Uterus (tissue), 2 donors: ENCODE measurements at regions not wholly inside any gene's neighbourhood (a gene's known extent, or its start where the extent isn't known, plus 50 kb on each side); places are given as distances from the start of the nearest gene placed in this dataset.

ENCODE experiments used
- CTCF ChIP-seq, 4 experiments: fragments of 200-600 bp in 2 of 4; fragments of 450-650 bp in 2 of 4; sonication (generic) in 2 of 4; IDR thresholded peaks; one replicate each; pipeline ENCODE4 v1.5.1; 2016 to 2019; ENCODE audit warnings: antibody characterized with exemption in 4 of 4, mild to moderate bottlenecking in 2 of 4, moderate library complexity in 1 of 4
- POLR2A ChIP-seq, 2 donors: fragments of 450-650 bp; IDR thresholded peaks; one replicate each; pipeline ENCODE4 v1.6.1; 2016; ENCODE audit warnings: antibody characterized with exemption in 2 of 2, mild to moderate bottlenecking in 1 of 2, moderate library complexity in 1 of 2

- TF ChIP-seq CTCF (IDR thresholded peaks at IDR 0.05) (no peak), POLR2A (IDR thresholded peaks at IDR 0.05) (no peak)
These were observed 120.1 kb upstream of the ZMIZ1 start for GRCh38 chr10:78948621-78949030.
